Cardiac fibroblast (primary cell): ENCODE measurements at regions not wholly inside any gene's neighbourhood (a gene's known extent, or its start where the extent isn't known, plus 50 kb on each side); places are given as distances from the start of the nearest gene placed in this dataset.

Experiments used
- DNase-seq, 2 donors: peaks; one replicate each; pipeline versions ENCODE4 v3.0.0 to v3.0.0-alpha.2; 2010; ENCODE audit warnings: low read depth in 2 of 2
- H3K4me3 ChIP-seq, 2 donors: replicated peaks in 1 of 2; 1 replicate in 1 of 2; 2 replicates in 1 of 2; pipeline ENCODE4 v1.5.1; 2011; ENCODE audit warnings: low read depth in 2 of 2, low read length in 2 of 2, mild to moderate bottlenecking in 2 of 2, moderate library complexity in 1 of 2
- CTCF ChIP-seq: IDR thresholded peaks from one replicate; pipeline ENCODE4 v1.5.1; 2011; ENCODE audit warnings: low read depth, mild to moderate bottlenecking, low read length, inconsistent platforms

- DNase-seq: no peak
- TF ChIP-seq CTCF: no peak
- no peak overlapping the region for H3K4me3 ChIP-seq
These were observed 364.6 kb downstream of the PREX1 start for GRCh38 chr20:48463096-48463720.

- no peak overlapping the region for H3K4me3 ChIP-seq
- TF ChIP-seq CTCF: no peak
- DNase-seq: no peak
These were observed 366.1 kb downstream of the PREX1 start for GRCh38 chr20:48461735-48462119.

GRCh38 chr20:48461091-48461734 is 366.6 kb downstream of the PREX1 start:
- H3K4me3 ChIP-seq: no peak overlapping the region
- TF ChIP-seq CTCF: no peak
- no peak for DNase-seq

GRCh38 chr20:48460681-48461080 is 367.1 kb downstream of the PREX1 start:
- TF ChIP-seq CTCF: no peak
- no peak for DNase-seq
- no peak overlapping the region for H3K4me3 ChIP-seq

GRCh38 chr20:48459722-48460395 is 367.9 kb downstream of the PREX1 start:
- TF ChIP-seq CTCF: no peak
- no peak overlapping the region for H3K4me3 ChIP-seq
- DNase-seq: no peak

- DNase-seq: no peak
- TF ChIP-seq CTCF: no peak
These were observed 369.0 kb downstream of the PREX1 start for GRCh38 chr20:48458601-48459385.

More at GRCh38 chr20:48458601-48459385, 369.0 kb downstream of the PREX1 start:
- H3K4me3 ChIP-seq: no peak overlapping the region
